Stimulated activated CD4-positive, alpha-beta T cell treated with anti-CD3 and anti-CD28 coated beads, Interleukin-4, amount 100 ng/mL, for 4 hours (primary cell): ENCODE measurements at regions not wholly inside any gene's neighbourhood (a gene's known extent, or its start where the extent isn't known, plus 50 kb on each side); places are given as distances from the start of the nearest gene placed in this dataset.
"Not testable (repeated sequence)": the region's sequence is repeated elsewhere in the genome, so short reads cannot be mapped to it uniquely, and the experiment has no call there.

Source experiments
- DNase-seq, 2 experiments: peaks; one replicate each; pipeline ENCODE4 v3.0.0-alpha.2; 2020

- DNase-seq: no peak
Observed at GRCh38 chr9:90514877-90515276, 127.7 kb downstream of the DIRAS2 start.

- DNase-seq: no peak
Observed at GRCh38 chr9:90515510-90515909, 127.1 kb downstream of the DIRAS2 start.

DNA sequence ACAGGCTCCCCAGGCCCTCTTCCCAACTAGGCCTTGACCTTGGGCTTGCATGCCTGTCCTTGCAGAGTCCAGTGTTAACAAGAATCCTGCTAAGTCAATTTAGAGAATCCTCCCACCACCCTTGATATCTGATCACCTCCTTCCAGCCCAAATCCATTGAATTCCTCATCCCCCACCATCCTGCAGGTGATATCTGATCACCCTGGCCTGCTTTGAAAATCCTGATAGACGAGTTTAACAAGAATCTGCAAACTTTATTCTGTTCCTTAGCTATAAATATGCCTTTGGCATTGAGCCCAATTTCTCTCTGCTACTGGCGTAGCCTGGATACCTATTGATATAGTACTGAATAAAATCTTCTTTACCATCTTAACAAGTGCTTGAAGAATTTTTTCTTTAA is 125.5 kb downstream of the DIRAS2 start:
- no peak for DNase-seq

- DNase-seq: no peak
Observed at GRCh38 chr9:90521811-90522570, 120.6 kb downstream of the DIRAS2 start.

DNA sequence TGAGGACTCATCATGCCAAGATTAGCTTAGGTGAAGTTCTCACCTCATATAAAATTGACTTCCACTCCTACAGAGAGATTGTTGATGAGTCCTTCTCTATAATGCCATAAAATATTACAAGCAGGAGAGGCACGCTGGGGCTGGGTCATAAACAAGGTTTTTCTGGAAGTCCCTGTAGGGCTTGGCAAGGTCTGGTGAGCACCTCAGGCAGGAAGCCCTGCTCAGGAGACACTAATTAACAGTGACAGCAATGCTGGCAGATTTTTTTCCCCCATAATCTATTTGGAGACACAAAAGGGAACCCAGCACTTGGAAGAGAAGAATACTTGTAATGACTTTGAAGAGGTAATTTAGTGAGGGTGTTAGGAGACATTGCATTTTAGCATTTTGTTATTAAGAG is 118.7 kb downstream of the DIRAS2 start:
- no peak for DNase-seq

DNA sequence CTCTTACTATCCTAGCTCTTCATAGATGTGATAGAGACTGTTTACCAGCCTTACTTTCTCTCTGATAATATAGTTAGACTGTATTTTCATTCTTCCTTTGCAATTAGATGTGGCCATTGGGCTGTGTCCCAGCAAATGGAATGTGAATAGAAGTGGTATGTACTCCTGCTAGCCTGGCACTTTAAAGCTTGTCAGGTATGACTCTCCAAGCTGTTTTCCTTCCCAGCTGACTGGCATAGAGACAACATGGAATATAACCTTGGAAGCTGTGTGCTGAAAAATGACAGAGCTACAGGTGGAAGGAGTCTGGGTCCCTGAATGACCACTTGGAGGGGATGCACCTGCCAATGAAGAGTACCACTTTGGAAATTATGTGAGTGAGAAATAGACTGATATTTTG is 116.2 kb downstream of the DIRAS2 start:
- DNase-seq: no peak

DNA sequence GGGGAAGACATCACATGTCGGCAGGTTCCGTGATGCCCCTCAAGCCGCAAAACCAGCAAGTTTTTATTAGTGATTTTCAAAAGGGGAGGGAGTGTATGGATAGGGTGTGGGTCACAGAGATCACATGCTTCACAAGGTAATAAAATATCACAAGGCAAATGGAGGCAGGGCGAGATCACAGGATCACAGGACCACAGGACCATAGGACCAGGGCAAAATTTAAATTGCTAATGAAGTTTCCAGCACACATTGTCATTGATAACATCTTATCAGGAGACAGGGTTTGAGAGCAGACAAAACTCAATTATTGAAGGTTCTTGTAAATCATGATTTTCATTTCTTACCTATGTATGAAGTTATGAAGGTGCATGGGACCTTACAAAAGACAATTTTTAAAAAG is 106.5 kb downstream of the DIRAS2 start:
- DNase-seq: not testable (repeated sequence)

DNA sequence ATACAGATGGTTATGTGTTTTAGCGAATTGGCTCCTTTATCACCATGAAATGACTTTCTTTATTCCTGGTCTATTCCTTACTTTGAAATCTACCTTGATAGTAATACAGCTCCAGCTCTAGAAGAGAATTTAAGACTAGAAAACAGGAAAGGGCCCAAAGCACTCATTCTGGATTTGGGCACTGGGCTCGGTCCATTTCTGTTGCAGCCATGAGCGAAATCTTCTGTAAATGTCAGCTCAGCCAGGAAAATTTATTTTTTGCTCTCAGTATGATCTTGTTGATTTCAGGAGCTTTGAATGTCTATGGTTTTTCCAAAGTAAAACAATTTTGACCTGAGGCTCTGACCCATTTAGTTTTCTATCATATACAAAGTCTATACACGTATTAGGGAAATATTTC is 104.1 kb downstream of the DIRAS2 start:
- DNase-seq: no peak

DNA sequence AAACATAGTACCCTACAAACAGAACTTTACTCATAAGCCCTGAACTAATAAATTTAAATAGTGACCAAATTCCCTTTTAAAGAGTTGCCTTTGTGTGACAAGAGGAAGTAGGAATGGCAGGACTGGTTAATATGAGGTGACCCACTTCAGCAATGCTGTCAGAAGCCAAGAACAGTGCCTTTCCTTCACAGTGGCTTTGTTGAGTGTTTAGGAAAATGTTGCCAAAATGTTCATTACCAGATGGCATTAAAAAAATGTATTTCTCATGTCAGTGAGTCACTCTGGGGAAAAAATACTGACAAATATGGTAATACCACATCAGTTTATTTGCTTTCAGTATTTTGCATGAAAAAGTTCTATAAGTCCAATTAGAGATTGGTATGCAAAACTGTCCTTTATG is 103.3 kb downstream of the DIRAS2 start:
- DNase-seq: no peak

- DNase-seq: no peak
Observed at GRCh38 chr9:90540734-90541133, 101.9 kb downstream of the DIRAS2 start.

DNA sequence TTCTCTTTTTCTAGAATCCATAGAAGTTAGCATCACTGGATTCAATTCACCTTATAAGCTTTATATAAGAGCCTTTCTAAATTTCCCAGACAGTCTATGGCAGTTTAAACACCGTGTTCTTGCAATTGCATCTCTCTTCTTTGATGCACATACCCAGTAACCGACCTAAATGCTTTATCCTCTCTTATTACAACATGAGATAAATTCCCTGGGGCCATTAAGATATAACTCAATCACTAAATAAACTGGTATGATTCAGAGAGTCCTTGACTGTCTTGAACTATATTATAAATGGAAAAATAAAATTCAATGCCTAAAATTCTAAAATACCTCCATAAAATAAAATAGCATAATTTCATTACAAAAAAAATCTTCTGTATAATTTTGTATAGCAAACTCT is 98.1 kb downstream of the DIRAS2 start:
- DNase-seq: no peak

DNA sequence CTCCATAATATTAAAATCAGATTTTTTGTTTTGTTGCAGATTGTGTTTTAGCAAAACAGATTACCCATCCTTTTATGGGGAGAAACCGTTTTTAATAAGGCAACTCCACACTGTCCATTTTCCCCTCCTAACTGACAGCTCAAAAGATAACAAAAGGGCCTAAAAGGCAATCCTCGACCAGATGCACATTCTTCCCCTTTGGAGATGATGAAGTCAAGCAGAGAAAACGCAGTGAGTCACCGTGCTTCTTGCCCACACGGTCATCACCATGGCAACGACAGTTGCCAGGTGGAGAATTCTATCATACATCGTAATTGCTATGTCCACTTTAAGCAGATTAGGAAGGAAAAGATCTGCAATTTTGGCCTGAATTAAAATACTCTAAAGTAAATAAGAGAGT is 96.4 kb downstream of the DIRAS2 start:
- no peak for DNase-seq

DNA sequence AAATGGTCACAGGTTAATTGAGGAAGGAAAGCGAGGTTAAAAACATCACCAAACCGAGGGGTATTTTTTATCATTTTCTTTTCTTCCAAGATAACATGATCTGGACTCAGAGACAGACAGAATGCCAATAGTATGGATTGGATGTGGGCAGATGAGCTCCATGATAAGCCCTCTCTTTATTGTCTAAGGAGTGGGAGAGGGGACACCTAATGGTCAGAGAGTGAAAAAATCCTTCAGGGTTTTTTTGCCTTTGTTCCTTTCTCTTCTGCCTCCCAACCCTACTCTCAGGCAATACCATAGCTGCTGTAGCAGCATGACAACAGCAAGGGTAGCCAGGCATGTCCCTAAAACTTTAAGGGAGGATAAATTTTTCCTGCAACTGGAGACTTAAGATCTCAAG is 94.7 kb downstream of the DIRAS2 start:
- DNase-seq: no peak

GRCh38 chr9:90552317-90552716 is 90.3 kb downstream of the DIRAS2 start:
- no peak for DNase-seq

GRCh38 chr9:90555351-90556057 is 87.1 kb downstream of the DIRAS2 start:
- no peak for DNase-seq

DNA sequence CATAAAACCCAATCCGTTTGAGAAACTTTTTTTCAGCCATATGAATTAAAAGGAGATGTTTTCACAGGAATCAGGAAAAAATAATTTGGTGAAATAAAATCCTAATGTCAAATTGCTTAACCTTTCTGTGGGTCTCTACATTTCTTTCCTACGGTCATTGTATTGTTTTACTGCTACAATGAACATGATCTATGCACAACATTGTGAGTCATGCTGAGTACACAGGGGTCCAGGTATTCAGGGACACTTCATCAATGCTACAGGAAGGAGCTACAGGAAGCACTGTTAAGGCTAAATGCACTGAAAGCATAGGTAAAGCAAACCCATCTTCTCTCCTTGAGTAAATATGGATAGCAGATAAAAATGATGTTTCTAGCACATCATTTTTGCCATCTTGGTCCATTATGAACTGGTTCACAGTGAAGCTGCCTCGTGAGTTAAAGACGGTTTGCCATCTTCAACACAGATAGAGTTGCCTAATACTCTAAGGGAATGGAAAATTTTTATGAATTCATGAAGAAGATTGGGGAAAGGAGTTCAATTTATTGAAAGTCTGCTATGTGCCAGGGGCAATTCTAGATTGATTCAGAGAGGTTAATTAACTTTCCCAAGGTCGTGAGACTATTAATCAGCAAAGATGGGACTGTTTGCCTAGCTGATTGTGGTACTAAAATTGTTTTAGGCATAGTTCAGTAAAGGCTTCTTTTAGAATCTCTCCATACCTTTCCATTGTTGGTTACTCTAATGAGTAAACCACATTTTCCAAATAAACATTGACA is 85.5 kb downstream of the DIRAS2 start:
- DNase-seq: no peak

DNA sequence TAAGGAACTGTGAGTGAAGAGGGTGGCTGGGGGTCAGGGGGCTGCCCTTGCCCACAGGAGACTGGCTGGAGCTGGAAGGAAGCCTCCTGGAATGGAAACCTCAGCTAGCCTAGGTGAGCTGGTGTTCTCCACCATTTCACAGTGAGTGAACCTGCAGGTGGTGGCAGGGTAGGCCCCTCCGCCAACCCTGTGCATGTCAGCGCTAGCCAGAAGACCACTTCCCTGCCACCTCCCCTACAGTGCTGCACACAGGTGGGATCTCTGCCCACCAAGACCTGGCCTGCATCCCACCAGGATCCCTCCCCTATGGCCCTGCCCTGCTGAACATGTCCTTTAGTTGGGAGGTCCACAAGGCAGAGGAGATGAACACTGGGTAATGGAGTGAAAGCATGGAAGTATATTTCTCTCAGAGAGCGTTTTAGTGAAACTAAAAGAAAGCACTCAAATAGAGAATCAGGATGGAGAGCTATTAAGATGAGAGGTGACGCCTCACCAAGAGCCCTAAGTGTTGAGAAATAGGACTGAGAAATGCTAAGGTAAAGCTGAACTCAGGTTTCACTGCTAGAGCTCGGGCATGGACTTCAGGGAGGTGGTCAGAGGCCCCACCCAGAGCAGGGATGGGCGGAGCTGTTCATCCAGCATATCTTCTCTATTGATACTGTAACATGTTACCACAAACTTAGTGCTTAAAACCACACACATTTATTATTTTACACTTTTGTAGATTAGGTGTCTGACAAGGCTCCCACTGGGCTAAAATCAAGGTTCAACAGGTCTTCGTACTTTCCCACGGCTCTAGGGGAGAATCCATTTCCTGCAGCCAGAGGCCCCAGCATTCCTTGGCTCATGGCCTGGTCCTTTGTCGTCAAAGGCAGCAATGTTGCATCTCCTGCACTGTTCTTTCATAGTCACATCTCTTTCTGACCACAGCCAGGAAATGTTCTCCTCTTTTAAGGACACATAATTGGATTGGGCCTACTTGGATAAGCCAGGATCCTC is 83.2 kb downstream of the DIRAS2 start:
- DNase-seq: no peak
